IPS-NIHi11 (cell line): ENCODE measurements at regions not wholly inside any gene's neighbourhood (a gene's known extent, or its start where the extent isn't known, plus 50 kb on each side); places are given as distances from the start of the nearest gene placed in this dataset.

Source experiments
- DNase-seq: peaks from one replicate; pipeline ENCODE4 v3.0.0; 2012; ENCODE audit warnings: mixed read lengths, low spot score

- no peak for DNase-seq
These were observed 326.4 kb upstream of the ZMIZ1 start for GRCh38 chr10:78742406-78742729.

GRCh38 chr10:78742730-78743615, 325.8 kb upstream of the ZMIZ1 start:
- no peak for DNase-seq

DNA sequence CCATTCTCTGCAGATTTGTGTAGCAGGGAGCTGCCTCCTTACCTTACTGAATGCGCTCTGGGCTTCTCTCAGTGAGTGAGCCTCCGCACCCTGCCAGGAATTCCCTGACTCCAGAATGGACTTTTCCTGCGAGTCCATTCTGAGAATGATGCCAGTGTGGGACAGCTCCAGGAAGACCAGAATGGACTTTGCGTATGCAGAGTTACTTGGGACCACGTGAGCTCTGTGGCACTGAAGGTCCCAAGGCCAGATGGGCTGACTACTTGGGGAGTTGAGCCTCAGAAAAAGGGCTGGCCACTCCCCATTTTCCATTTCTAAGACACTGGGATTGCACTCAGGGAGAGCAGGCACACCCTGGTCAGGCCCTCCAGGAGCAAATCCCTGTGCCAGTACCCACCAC, 324.7 kb upstream of the ZMIZ1 start:
- DNase-seq, result no peak

- peak; percentile 42 for DNase-seq
These were observed 324.2 kb upstream of the ZMIZ1 start for GRCh38 chr10:78744491-78745090.

- no peak for DNase-seq
These were observed 323.3 kb upstream of the ZMIZ1 start for GRCh38 chr10:78745441-78745840.

- no peak for DNase-seq
These were observed 322.5 kb upstream of the ZMIZ1 start for GRCh38 chr10:78746155-78746763.

DNA sequence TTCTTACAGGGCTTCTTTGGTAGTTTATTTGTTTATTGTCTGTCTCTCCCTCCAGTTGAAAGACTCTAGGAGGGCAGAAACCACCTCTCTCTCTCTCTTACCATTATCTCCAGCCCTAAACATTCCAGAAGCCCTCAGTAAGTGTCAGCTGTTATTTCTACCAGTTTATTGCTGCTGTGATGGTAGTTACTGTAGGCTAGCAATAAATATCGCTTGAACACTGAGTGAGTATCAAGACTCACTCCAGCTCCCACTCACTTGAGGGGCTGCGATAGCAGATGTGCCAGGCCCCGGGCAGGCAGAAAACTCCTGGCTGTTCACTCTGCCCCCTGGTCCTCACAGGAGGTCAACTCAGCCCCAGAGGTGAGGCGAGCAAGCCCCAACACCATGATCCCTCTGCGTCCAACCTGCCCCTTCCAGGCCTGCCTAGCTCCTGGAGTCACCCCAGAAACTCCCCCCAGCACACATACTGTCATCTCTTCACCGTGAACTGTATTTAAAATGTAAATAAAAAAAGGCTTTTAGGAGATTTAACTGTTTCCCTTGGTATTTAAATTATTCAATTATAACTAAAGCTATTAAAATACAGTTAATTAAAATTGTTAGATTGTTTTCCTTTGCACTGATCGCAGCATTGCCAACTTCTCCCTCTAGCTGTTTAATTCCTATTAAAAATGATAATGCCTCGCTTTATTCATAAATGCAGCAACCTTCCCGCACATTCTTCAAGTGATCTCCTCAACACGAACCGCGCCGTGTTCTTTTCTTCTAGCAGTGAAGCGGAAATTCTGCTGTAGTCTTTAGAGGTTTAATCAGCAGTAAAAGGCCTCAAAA, 321.1 kb upstream of the ZMIZ1 start:
- DNase-seq, result no peak

DNA sequence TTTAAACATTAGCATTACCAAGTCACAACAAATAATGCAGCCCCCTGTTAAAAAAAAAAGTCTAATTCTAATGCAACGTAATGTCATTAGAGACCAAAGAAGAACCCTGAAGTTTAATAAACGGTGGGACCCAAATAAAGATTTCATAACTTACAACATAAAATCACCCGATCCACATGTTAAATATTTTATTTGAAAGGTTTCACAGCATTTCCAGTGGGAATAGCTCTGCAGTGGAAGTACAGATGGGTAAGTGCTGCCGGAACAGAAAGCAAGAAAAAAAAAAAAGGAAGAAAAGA, 320.6 kb upstream of the ZMIZ1 start:
- DNase-seq, result no peak

- no peak for DNase-seq
These were observed 319.6 kb upstream of the ZMIZ1 start for GRCh38 chr10:78749200-78749599.

DNA sequence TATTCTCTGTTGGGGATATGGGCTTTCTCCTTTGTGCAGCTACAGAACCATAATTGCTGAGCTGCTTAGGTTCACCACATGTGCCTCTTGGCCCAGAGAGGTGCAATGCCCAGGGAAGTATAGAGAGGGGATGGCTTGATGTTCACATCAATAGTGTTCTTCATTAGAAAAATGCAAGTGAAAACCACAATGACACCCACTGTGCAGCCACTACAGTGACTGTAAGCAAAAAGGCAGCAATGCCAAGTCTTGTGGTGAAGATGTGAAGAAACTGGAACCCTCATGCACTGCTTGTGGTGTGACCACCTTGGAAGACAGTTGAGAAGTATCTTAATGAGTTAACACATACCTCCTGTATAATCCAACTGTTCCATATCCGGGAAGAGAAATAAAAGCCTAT, 318.9 kb upstream of the ZMIZ1 start:
- no peak for DNase-seq

GRCh38 chr10:78750418-78750817, 318.3 kb upstream of the ZMIZ1 start:
- DNase-seq, result no peak

GRCh38 chr10:78751716-78752115, 317.1 kb upstream of the ZMIZ1 start:
- DNase-seq, result no peak

GRCh38 chr10:78752221-78752620, 316.5 kb upstream of the ZMIZ1 start:
- DNase-seq, result no peak

DNA sequence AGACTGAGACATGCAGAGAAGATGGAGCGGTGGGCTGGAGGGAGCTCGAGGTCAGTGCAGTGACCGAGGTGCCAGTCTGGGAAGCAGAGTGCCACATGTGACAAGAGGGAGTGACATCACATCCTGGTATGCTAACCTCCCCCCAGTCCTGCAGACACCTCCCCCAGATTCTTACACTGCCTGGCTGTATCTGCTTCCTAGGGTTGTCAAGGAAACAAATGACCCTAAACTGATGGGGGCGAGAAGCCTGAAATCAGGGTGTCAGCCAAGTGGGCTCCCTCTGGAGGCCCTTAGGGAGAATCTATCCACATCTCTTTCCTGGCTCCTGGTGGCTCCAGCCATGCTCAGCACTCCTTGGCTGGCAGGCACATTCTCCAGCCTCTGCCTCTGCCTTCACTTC, 316.1 kb upstream of the ZMIZ1 start:
- DNase-seq, result no peak

- peak; percentile 44 for DNase-seq
These were observed 314.3 kb upstream of the ZMIZ1 start for GRCh38 chr10:78754269-78755062.

GRCh38 chr10:78755063-78755701, 313.6 kb upstream of the ZMIZ1 start:
- DNase-seq, result no peak

DNA sequence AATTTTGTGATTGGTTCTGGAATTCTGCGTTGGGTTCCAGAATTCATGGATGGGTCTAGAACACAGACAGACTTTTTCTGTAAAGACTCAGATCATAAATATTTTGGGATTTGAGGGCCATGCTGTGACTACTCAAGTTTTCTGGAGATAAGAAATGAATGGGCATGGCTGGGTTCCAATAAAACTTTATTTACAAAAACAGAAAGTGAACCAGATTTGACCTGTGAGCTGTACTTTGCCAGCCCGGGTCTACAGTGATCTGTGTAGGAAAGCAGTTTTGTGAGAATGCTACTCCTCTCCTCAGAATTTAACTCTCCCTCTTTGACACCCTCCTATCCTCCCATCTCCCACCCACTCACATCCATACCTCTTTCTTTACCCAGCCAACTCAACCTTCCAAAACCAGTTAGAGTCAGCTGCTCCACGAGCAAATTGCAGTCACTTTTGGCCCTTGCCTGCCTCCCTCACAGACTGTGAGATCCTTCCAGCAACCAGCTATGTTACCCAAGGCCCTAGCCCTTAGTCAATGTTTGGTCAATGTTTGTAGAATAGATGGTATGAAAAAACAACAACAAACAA, 312.8 kb upstream of the ZMIZ1 start:
- DNase-seq, result no peak

GRCh38 chr10:78756604-78757343, 312.0 kb upstream of the ZMIZ1 start:
- peak; percentile 73 for DNase-seq

GRCh38 chr10:78757344-78757925, 311.3 kb upstream of the ZMIZ1 start:
- DNase-seq, result no peak

DNA sequence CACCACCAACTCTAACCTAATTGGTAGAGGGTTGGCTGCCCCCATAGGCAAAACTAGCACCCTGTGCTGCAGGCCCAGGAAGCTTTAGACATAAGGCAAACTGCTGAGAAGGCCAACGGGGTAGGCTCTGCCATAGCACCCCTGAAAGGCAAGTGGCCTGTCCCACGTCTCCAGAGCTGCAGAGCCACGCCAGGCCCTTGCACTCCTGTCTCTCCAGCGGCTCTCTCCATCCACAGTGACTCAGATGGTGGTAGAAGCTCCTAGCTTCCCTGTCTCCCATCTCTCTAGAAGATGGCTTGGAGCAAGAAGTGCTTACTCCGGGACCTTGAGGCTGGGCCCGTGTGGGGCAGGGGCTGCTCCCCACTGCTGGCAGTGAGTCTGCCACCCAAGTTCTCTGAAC, 310.6 kb upstream of the ZMIZ1 start:
- no peak for DNase-seq
